Activated naive CD4-positive, alpha-beta T cell treated with Interleukin-2 at 50 U/mL for 16 hours (primary cell): ENCODE measurements at regions not wholly inside any gene's neighbourhood (a gene's known extent, or its start where the extent isn't known, plus 50 kb on each side); places are given as distances from the start of the nearest gene placed in this dataset.
"Not testable (repeated sequence)": the region's sequence is repeated elsewhere in the genome, so short reads cannot be mapped to it uniquely, and the experiment has no call there.

Source experiments
- DNase-seq: peaks from one replicate; pipeline ENCODE4 v3.0.0-alpha.2; 2020

GRCh38 chr6:130611366-130611765, 215.8 kb upstream of the SMLR1 start:
- no peak for DNase-seq

- DNase-seq = no peak
Observed at GRCh38 chr6:130613176-130613575, 214.0 kb upstream of the SMLR1 start.

GRCh38 chr6:130615816-130616215, 211.4 kb upstream of the SMLR1 start:
- DNase-seq = no peak

- no peak for DNase-seq
Observed at GRCh38 chr6:130617658-130618057, 209.5 kb upstream of the SMLR1 start.

GRCh38 chr6:130618806-130619205, 208.4 kb upstream of the SMLR1 start:
- DNase-seq = not testable (repeated sequence)

GRCh38 chr6:130620338-130620781, 206.8 kb upstream of the SMLR1 start:
- no peak for DNase-seq

GRCh38 chr6:130622142-130622541, 205.1 kb upstream of the SMLR1 start:
- no peak for DNase-seq

- DNase-seq = no peak
Observed at GRCh38 chr6:130624046-130624445, 203.2 kb upstream of the SMLR1 start.

- DNase-seq = no peak
Observed at GRCh38 chr6:130625825-130626527, 201.2 kb upstream of the SMLR1 start.

GRCh38 chr6:130628862-130629261, 198.3 kb upstream of the SMLR1 start:
- DNase-seq = no peak

GRCh38 chr6:130629640-130630039, 197.6 kb upstream of the SMLR1 start:
- DNase-seq = no peak

- no peak for DNase-seq
Observed at GRCh38 chr6:130632277-130632676, 194.9 kb upstream of the SMLR1 start.

- no peak for DNase-seq
Observed at GRCh38 chr6:130632897-130633296, 194.3 kb upstream of the SMLR1 start.

GRCh38 chr6:130643361-130643760, 183.8 kb upstream of the SMLR1 start:
- DNase-seq = no peak

GRCh38 chr6:130644175-130644574, 183.0 kb upstream of the SMLR1 start:
- no peak for DNase-seq

GRCh38 chr6:130644769-130645168, 182.4 kb upstream of the SMLR1 start:
- DNase-seq = not testable (repeated sequence)

GRCh38 chr6:130647246-130647645, 180.0 kb upstream of the SMLR1 start:
- no peak for DNase-seq

GRCh38 chr6:130655586-130655985, 171.6 kb upstream of the SMLR1 start:
- DNase-seq = no peak

- no peak for DNase-seq
Observed at GRCh38 chr6:130661077-130661476, 166.1 kb upstream of the SMLR1 start.

GRCh38 chr6:130666786-130667185, 160.4 kb upstream of the SMLR1 start:
- DNase-seq = no peak

- no peak for DNase-seq
Observed at GRCh38 chr6:130670142-130670541, 157.1 kb upstream of the SMLR1 start.

GRCh38 chr6:130671119-130671518, 156.1 kb upstream of the SMLR1 start:
- DNase-seq = no peak

- no peak for DNase-seq
Observed at GRCh38 chr6:130671577-130671976, 155.6 kb upstream of the SMLR1 start.

- DNase-seq = no peak
Observed at GRCh38 chr6:130672153-130672552, 155.1 kb upstream of the SMLR1 start.

GRCh38 chr6:130674604-130675003, 152.6 kb upstream of the SMLR1 start:
- no peak for DNase-seq
